ENCODE measurements at regions not wholly inside any gene's neighbourhood (a gene's known extent, or its start where the extent isn't known, plus 50 kb on each side); places are given as distances from the start of the nearest gene placed in this dataset.

- Histone ChIP-seq H3K27ac (no peak overlapping the region), H3K4me3 (no peak overlapping the region), H3K9me3 (ENCODE audit: low read depth, low read length) (no peaks in the 10 kb centered on the region), H3K9ac (ENCODE audit: insufficient read length) (no peak overlapping the region), H3K36me3 (ENCODE audit: insufficient read depth, low read length) (no peaks in the 10 kb centered on the region)
- TF ChIP-seq FOXP2 (optimal IDR thresholded peaks at IDR 0.05; ENCODE audit: control extremely low read depth, extremely low read length, insufficient read depth): no peak
- TF ChIP-seq EZH2 (IDR thresholded peaks at IDR 0.05): no peak
- TF ChIP-seq POLR2AphosphoS5 (IDR thresholded peaks at IDR 0.05; ENCODE audit: borderline replicate concordance, low read depth, low read length): no peak
- DNase-seq (ENCODE audit: low read depth, low spot score): no peak
These were observed 489.2 kb upstream of the C1orf87 start for GRCh38 chr1:60562740-60563139.

DNA sequence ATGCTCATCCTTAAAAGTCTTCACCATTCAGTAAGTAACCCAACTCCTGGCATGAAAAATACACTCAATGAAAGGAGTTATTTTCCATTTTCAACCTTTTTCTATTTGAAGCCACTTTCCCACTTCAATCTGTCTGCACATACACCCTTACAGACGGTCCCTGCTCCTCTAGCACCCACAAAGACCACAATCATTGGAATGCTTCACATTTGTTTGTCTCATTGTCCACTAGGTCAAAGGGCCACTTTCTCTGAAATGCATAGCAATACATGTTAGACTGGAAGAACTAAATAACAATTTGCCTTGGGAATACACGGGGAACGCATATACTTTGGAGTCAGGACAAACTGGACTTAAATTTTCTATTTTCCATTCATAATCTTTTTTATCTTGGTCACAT lies 487.1 kb upstream of the C1orf87 start:
- no peak for TF ChIP-seq FOXP2 (optimal IDR thresholded peaks at IDR 0.05; ENCODE audit: control extremely low read depth, extremely low read length, insufficient read depth)
- TF ChIP-seq EZH2 (IDR thresholded peaks at IDR 0.05): no peak
- no peak for TF ChIP-seq POLR2AphosphoS5 (IDR thresholded peaks at IDR 0.05; ENCODE audit: borderline replicate concordance, low read depth, low read length)
- no peak overlapping the region for H3K4me3 ChIP-seq
- H3K36me3 ChIP-seq (ENCODE audit: insufficient read depth, low read length): no peaks in the 10 kb centered on the region
- no peak for DNase-seq (ENCODE audit: low read depth, low spot score)
- H3K9ac ChIP-seq (ENCODE audit: insufficient read length): no peak overlapping the region
- H3K9me3 ChIP-seq (ENCODE audit: low read depth, low read length): no peaks in the 10 kb centered on the region
- no peak overlapping the region for H3K27ac ChIP-seq

- H3K4me3 ChIP-seq: no peak overlapping the region
- no peaks in the 10 kb centered on the region for H3K9me3 ChIP-seq (ENCODE audit: low read depth, low read length)
- no peak overlapping the region for H3K27ac ChIP-seq
- TF ChIP-seq EZH2 (IDR thresholded peaks at IDR 0.05) (no peak), FOXP2 (optimal IDR thresholded peaks at IDR 0.05; ENCODE audit: control extremely low read depth, extremely low read length, insufficient read depth) (no peak), POLR2AphosphoS5 (IDR thresholded peaks at IDR 0.05; ENCODE audit: borderline replicate concordance, low read depth, low read length) (no peak)
- no peak for DNase-seq (ENCODE audit: low read depth, low spot score)
- no peak overlapping the region for H3K9ac ChIP-seq (ENCODE audit: insufficient read length)
- no peaks in the 10 kb centered on the region for H3K36me3 ChIP-seq (ENCODE audit: insufficient read depth, low read length)
These were observed 484.7 kb upstream of the C1orf87 start for GRCh38 chr1:60558236-60558635.

GRCh38 chr1:60553730-60554129 lies 480.2 kb upstream of the C1orf87 start:
- H3K9ac ChIP-seq (ENCODE audit: insufficient read length): no peak overlapping the region
- no peak overlapping the region for H3K27ac ChIP-seq
- no peak for TF ChIP-seq POLR2AphosphoS5 (IDR thresholded peaks at IDR 0.05; ENCODE audit: borderline replicate concordance, low read depth, low read length)
- TF ChIP-seq FOXP2 (optimal IDR thresholded peaks at IDR 0.05; ENCODE audit: control extremely low read depth, extremely low read length, insufficient read depth): no peak
- no peak for TF ChIP-seq EZH2 (IDR thresholded peaks at IDR 0.05)
- no peak overlapping the region for H3K4me3 ChIP-seq
- H3K9me3 ChIP-seq (ENCODE audit: low read depth, low read length): no peaks in the 10 kb centered on the region
- DNase-seq (ENCODE audit: low read depth, low spot score): no peak
- H3K36me3 ChIP-seq (ENCODE audit: insufficient read depth, low read length): no peaks in the 10 kb centered on the region

DNA sequence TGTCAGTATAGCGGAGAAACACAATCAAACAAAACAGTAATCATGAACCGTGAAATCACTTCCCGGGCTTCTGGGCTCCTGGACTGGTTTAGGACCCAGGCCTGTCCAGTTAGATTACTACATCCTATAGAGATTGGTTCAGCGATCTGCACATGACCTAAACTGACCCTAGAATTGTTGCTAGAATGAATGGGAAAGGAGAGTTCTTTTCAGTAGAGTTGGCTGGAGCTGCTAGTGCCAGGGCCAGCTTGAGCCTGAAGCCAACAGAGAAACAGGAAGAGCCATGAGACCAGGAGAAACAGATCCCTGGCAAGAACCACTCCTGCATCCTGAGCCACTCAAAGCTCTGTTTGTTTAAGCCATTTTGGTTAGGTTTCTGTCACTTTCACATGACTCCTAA lies 474.3 kb upstream of the C1orf87 start:
- TF ChIP-seq POLR2AphosphoS5 (IDR thresholded peaks at IDR 0.05; ENCODE audit: borderline replicate concordance, low read depth, low read length) (no peak), EZH2 (IDR thresholded peaks at IDR 0.05) (no peak), FOXP2 (optimal IDR thresholded peaks at IDR 0.05; ENCODE audit: control extremely low read depth, extremely low read length, insufficient read depth) (no peak)
- Histone ChIP-seq H3K4me3 (no peak overlapping the region), H3K9ac (ENCODE audit: insufficient read length) (no peak overlapping the region), H3K27ac (no peak overlapping the region), H3K9me3 (ENCODE audit: low read depth, low read length) (no peaks in the 10 kb centered on the region), H3K36me3 (ENCODE audit: insufficient read depth, low read length) (no peaks in the 10 kb centered on the region)
- DNase-seq (ENCODE audit: low read depth, low spot score): no peak

GRCh38 chr1:60541831-60542532 lies 468.4 kb upstream of the C1orf87 start:
- Histone ChIP-seq H3K27ac (no peak overlapping the region), H3K9me3 (ENCODE audit: low read depth, low read length) (no peaks in the 10 kb centered on the region), H3K4me3 (no peak overlapping the region), H3K9ac (ENCODE audit: insufficient read length) (no peak overlapping the region), H3K36me3 (ENCODE audit: insufficient read depth, low read length) (no peaks in the 10 kb centered on the region)
- TF ChIP-seq POLR2AphosphoS5 (IDR thresholded peaks at IDR 0.05; ENCODE audit: borderline replicate concordance, low read depth, low read length): no peak
- no peak for TF ChIP-seq EZH2 (IDR thresholded peaks at IDR 0.05)
- no peak for TF ChIP-seq FOXP2 (optimal IDR thresholded peaks at IDR 0.05; ENCODE audit: control extremely low read depth, extremely low read length, insufficient read depth)
- no peak for DNase-seq (ENCODE audit: low read depth, low spot score)

- TF ChIP-seq EZH2 (IDR thresholded peaks at IDR 0.05): no peak
- no peak for TF ChIP-seq FOXP2 (optimal IDR thresholded peaks at IDR 0.05; ENCODE audit: control extremely low read depth, extremely low read length, insufficient read depth)
- no peak for TF ChIP-seq POLR2AphosphoS5 (IDR thresholded peaks at IDR 0.05; ENCODE audit: borderline replicate concordance, low read depth, low read length)
- H3K4me3 ChIP-seq: no peak overlapping the region
These were observed 466.6 kb upstream of the C1orf87 start for GRCh38 chr1:60540141-60540540.

GRCh38 chr1:60535713-60536112 lies 462.1 kb upstream of the C1orf87 start:
- no peaks in the 10 kb centered on the region for H3K9me3 ChIP-seq (ENCODE audit: low read depth, low read length)
- no peak overlapping the region for H3K4me3 ChIP-seq
- TF ChIP-seq FOXP2 (optimal IDR thresholded peaks at IDR 0.05; ENCODE audit: control extremely low read depth, extremely low read length, insufficient read depth) (no peak), POLR2AphosphoS5 (IDR thresholded peaks at IDR 0.05; ENCODE audit: borderline replicate concordance, low read depth, low read length) (no peak)
- no peak overlapping the region for H3K9ac ChIP-seq (ENCODE audit: insufficient read length)
- no peaks in the 10 kb centered on the region for H3K36me3 ChIP-seq (ENCODE audit: insufficient read depth, low read length)
- DNase-seq (ENCODE audit: low read depth, low spot score): no peak
- H3K27ac ChIP-seq: no peak overlapping the region

More at GRCh38 chr1:60540141-60540540, 466.6 kb upstream of the C1orf87 start:
- Histone ChIP-seq H3K36me3 (ENCODE audit: insufficient read depth, low read length) (no peaks in the 10 kb centered on the region), H3K9ac (ENCODE audit: insufficient read length) (no peak overlapping the region), H3K9me3 (ENCODE audit: low read depth, low read length) (no peaks in the 10 kb centered on the region), H3K27ac (no peak overlapping the region)
- no peak for DNase-seq (ENCODE audit: low read depth, low spot score)

DNA sequence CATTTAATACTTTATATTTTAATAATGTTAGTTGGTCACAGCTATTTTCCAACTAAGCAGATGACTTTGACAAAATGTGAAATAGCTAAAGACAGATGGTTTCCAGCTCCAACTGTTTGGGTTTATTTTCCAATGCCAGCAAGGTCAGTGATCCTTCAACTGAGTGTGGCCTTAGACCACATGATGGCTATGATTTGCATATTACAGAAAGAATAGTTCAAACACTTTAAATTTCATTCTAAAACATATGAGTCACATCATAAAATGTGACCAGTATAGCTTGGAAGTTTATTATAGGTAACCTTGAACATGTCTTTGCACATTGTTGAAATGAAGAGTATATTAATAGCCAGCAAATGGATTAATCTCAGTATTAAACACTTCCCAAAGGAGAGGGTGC lies 454.0 kb upstream of the C1orf87 start:
- no peak overlapping the region for H3K9ac ChIP-seq (ENCODE audit: insufficient read length)

More for the DNA sequence above, 454.0 kb upstream of the C1orf87 start:
- TF ChIP-seq EZH2 (IDR thresholded peaks at IDR 0.05) (no peak), POLR2AphosphoS5 (IDR thresholded peaks at IDR 0.05; ENCODE audit: borderline replicate concordance, low read depth, low read length) (no peak), FOXP2 (optimal IDR thresholded peaks at IDR 0.05; ENCODE audit: control extremely low read depth, extremely low read length, insufficient read depth) (no peak)
- no peaks in the 10 kb centered on the region for H3K9me3 ChIP-seq (ENCODE audit: low read depth, low read length)
- H3K4me3 ChIP-seq: no peak overlapping the region
- H3K27ac ChIP-seq: no peak overlapping the region
- no peaks in the 10 kb centered on the region for H3K36me3 ChIP-seq (ENCODE audit: insufficient read depth, low read length)
- no peak for DNase-seq (ENCODE audit: low read depth, low spot score)

Data from SK-N-MC (cell line).